AG08396 (cell line): ENCODE measurements at regions not wholly inside any gene's neighbourhood (a gene's known extent, or its start where the extent isn't known, plus 50 kb on each side); places are given as distances from the start of the nearest gene placed in this dataset.

Source experiments
- DNase-seq: peaks from one replicate; pipeline ENCODE4 v3.0.0; 2012; ENCODE audit warnings: low spot score, mixed read lengths

GRCh38 chr5:167709625-167710024 lies 581.8 kb upstream of the WWC1 start:
- no peak for DNase-seq

GRCh38 chr5:167710444-167711073 lies 580.9 kb upstream of the WWC1 start:
- DNase-seq, result no peak

DNA sequence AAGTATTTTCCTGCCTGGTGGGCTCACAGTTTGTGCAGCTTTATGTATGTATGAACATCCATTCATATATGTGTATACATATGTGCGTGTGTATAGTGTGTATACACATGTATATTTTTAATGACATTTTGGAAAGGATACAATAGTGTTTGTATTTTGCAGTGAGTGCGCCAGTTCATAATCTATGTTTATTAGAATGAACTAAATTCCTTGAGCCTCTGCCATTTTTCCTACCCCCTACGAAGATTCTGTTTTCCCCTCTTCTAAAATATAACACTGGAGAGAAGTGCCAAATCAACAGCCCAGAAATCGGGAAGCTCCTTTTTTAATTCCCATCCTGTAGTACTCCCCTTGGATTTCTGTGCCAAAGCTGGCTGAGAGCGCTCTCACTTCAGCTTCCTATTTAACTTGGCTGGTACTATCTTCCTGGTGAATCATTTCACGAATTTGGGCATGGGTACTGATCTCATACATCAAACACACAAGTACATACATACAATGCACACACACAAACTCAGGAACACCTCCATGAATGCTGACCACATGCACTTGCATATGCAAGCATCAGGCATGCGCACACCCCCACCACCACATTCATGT lies 578.4 kb upstream of the WWC1 start:
- no peak for DNase-seq

GRCh38 chr5:167713896-167714295 lies 577.5 kb upstream of the WWC1 start:
- DNase-seq, result no peak

- DNase-seq, result peak; percentile 47
Measured at GRCh38 chr5:167716126-167716775, 575.2 kb upstream of the WWC1 start.

DNA sequence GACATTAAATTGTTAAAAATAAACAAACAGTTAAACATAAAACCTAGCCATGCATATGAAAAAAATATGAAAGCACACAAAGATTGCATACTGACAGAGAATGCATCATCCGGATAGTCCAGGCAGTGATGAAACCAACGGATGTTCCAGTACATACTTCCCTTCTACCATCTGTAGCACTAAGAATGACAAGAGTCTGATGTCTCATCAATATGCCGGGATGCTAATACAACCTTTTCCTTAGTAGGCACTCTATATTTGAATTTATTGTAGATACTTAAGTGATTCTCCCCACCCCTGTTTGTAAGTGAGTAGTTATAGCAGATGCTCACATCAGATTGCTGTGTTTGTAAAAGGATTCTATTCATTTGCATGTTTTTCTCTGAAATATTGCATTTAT lies 571.2 kb upstream of the WWC1 start:
- DNase-seq, result no peak

DNA sequence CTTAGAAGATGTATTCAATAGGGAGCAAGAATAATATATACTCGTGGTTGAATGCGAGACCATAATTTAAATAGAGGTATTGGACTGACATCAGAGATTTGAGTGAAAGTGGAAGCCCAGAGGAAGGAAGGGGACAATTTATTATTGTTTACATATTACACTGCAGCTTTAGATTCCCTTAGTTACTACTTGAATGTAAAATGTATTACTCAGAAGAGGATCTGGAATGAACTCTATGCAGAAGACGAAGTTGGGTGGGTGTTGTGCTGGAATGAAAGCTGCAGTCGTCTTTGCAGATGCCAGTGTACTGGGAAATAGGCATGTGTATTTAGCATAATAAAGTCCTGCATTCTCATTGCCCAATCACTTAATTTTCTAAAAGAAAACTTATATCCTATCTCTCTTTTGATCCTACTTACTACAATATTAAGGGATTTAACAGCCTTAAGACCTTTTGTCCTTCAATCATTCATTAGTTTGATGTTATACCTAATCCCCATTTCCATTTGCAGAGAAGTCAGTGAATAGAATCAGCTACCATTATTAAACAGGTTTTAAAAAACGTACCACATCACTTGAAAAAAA lies 570.7 kb upstream of the WWC1 start:
- no peak for DNase-seq

DNA sequence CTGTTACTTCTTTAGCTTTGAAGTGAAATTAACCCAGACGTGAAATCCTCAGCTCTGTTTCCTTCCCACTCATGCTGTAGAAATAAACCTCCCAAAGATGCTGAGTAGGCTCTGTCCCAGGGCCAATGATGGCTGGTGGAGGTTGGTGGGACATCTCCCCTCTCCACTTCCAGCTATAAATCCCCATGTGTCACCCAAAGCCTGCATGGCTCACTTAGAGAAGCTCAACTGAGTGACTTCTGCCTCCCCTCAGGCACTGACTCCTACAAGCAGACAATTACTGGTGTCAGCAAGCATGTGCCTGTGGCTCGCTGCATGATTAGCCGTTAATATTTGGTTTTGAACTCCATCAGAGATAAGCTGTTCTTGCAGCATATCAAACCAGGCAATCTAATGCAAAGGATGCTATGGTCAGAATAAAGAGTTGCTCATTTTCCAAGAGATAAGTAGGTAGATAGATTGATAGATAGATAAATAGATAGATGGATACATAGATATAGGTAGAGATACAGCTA lies 569.5 kb upstream of the WWC1 start:
- no peak for DNase-seq

DNA sequence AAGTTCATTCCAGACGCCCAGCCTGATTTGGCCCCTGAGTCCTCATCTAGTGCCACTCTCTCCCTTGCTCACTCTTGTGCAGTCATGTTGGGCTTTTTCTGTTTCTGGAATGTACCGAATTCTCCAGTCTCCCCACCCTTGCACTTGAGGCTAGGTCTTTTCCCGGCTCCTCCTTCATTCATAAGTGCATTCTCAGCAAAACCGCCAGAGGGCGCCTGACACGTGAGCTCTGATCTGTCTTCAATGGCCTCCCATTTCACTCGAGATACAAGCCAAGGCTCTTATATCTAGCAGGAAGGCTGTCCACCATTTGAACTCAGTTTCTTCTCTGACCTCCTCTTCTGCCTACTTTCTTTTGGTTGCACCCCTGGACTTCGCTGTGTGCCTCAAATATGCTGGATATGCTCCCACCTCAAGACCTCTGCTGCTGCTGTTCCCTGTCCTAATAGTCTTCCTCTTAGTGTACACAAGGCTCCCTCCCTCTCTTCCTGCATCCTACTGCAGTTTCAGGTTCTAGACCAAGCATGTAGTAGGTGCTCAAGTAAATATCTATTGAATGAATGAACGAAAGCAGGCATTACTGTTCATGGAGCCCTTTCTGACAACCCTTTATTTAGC lies 568.1 kb upstream of the WWC1 start:
- DNase-seq, result peak; percentile 74

- no peak for DNase-seq
Measured at GRCh38 chr5:167725264-167725663, 566.2 kb upstream of the WWC1 start.

GRCh38 chr5:167725741-167726140 lies 565.7 kb upstream of the WWC1 start:
- no peak for DNase-seq

DNA sequence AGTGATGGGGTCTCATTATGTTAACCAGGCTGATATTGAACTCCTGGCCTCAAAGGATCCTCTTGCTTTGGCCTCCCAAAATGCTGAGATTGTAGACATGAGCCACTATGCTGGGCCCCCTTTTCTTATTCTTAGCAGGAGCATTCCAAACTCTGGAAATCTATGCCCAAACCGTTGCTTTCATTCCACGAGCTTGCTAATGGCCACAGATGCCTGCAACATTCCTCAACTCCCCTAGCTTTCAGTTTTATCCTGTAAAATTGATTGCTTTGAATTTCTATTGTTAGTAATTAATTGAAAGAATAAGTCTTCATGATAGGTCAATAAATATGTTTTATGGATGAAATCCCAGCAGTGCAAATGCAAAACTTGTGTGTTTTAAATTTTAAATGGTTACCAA lies 564.8 kb upstream of the WWC1 start:
- no peak for DNase-seq

- DNase-seq, result peak; percentile 57
Measured at GRCh38 chr5:167730121-167730520, 561.3 kb upstream of the WWC1 start.

- no peak for DNase-seq
Measured at GRCh38 chr5:167730656-167731055, 560.8 kb upstream of the WWC1 start.

DNA sequence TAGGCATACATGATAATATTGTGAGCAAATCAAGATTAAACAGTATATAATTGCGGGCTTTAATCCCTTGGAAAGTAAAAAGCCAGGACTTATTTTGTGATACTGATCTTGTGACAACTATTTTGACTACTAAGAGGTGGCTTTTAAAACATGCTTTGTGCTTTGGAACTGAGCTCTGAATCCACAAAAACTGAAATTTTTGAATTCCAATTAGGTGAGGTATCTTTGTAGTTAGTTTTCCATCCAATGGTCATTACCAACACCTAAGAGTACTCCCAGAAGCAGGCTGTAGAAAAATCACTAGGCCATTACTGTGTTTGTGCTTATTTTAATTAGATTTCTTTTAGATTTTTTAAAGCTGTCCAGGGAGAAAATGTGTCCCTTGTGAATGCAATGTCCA lies 559.5 kb upstream of the WWC1 start:
- DNase-seq, result no peak

- DNase-seq, result no peak
Measured at GRCh38 chr5:167732499-167732898, 558.9 kb upstream of the WWC1 start.

DNA sequence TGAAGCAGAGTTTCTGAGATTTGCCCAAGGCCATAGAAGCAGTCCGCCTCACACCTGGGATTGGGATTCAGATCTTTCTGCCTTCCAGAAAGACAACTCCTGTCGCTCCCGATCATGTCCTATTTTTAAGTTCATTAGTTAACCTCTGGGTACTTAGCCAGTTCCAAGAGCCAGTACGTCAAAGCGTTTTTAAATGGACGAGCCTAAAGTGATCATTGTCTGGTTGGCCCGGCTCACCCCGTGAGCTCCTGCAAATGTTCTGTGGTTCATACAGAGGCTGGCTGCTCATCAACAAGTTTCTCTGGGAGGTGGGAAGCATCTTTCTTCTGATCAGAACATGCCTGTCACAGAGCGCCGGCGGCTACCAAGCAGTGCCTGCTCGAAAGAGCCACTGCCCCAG lies 554.5 kb upstream of the WWC1 start:
- DNase-seq, result no peak

- DNase-seq, result peak; percentile 50
Measured at GRCh38 chr5:167743695-167744464, 547.6 kb upstream of the WWC1 start.

DNA sequence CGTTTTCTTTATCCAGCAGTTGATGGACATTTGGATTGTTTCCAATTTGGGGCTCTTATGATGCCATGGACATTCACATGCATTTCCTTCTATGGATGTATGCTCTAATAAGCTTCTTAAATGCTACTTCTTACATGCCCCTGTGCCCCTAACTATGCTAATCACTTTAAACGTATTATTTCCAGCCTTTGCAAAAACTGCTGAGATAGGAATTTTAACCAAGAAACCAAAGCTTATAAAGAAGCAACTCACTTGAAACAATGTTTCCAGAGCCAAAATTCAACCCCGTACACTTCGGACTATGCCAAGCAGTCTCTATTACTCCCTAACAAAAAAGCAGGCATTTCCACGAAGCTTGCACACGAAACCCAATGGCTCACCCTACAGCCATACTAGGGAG lies 545.6 kb upstream of the WWC1 start:
- no peak for DNase-seq

DNA sequence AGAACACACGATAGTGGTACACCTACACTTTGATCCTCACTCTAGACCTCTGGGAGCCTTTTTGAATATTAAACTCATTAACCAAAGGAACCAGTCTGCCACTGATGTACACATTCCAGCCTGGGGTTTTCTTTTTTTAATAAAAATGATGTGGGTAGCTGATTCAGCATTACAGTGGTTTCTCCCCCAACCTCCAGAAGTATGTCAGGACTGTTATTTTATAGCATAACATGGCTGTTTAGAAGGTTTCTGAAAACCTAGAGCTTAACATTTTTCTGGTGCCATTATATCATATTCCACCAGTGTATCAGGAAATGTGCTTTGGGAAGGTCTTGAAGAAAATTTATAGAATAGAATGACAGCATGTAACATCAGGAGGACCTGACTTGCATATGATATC lies 540.9 kb upstream of the WWC1 start:
- no peak for DNase-seq

DNA sequence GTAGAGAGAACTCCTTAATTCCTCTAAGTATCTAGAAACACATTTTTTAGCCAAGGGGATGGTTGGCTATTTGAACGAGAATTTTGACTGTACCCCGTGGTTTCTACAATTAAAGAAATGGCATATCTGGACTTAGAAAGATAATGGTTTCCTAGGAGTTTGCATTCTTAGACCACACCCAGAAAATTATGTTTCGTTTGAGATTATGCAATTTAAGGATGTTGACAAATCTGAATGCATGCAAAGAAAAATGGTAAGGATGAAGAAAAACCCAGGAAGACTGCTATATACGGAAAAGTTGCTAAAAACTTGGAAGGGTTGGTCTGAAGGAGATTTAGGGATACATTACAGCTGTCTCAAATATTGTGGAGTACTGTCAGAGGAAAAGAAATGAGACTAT lies 538.5 kb upstream of the WWC1 start:
- no peak for DNase-seq
